ENCODE measurements at regions not wholly inside any gene's neighbourhood (a gene's known extent, or its start where the extent isn't known, plus 50 kb on each side); places are given as distances from the start of the nearest gene placed in this dataset.

DNA sequence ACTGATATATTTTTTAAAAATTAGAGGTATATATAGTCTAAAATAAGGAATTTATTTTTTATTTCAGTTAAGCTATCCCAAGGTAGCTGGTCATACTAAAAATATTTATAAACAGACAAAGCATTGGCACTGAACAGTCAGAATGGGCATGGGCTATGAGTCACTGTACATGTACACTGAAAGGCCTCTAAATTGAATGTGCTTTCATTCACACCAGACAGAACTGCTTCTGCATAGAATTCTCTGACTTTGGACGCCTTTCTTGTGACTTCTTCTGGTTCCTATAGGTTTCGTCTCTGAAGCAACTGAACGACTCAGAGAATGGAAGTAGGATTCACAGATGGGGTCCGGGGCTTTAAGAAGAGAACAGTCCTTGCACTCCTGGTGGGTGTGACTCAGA, 394.8 kb upstream of the MEF2C start:
- no CpG with 5 or more reads among the region's 4 CpGs for WGBS, 2 donors (ENCODE audit: extremely low coverage in 2 of 2, insufficient read length in 2 of 2, insufficient replicate concordance in 1 of 2)
- H2BK12ac ChIP-seq (ENCODE audit: low read length) = no peak overlapping the region
- H3K79me1 ChIP-seq (ENCODE audit: low read depth, low read length) = no peaks in the 10 kb centered on the region
- H3K4me3 ChIP-seq (ENCODE audit: low read length in 2 of 2) = no peak overlapping the region
- H3K23ac ChIP-seq (ENCODE audit: low read depth, low read length, poor library complexity) = no peak overlapping the region
- H3K9ac ChIP-seq (ENCODE audit: low read depth, low read length, poor library complexity) = no peak overlapping the region
- H3K4me1 ChIP-seq (ENCODE audit: control insufficient read depth in 2 of 2, insufficient read depth in 1 of 2, low read depth in 1 of 2, low read length in 2 of 2) = no peaks in the 10 kb centered on the region
- H2AK5ac ChIP-seq (ENCODE audit: low read depth, low read length) = no peak overlapping the region
- no peak overlapping the region for H4K91ac ChIP-seq (ENCODE audit: low read depth, low read length, poor library complexity)
- H2BK120ac ChIP-seq (ENCODE audit: low read depth, low read length) = no peak overlapping the region
- no peak overlapping the region for H3K4ac ChIP-seq (ENCODE audit: low read length)
- H3K9me3 ChIP-seq (replicated peaks in 1 of 2; ENCODE audit: control insufficient read depth in 2 of 2, insufficient read depth in 1 of 2, low read depth in 1 of 2, low read length in 2 of 2) = no peaks in the 10 kb centered on the region
- no peak overlapping the region for H3K18ac ChIP-seq (ENCODE audit: low read length)
- H3K4me2 ChIP-seq (ENCODE audit: insufficient read depth, low read length, poor library complexity, severe bottlenecking) = no peak overlapping the region
- no peak overlapping the region for H2BK5ac ChIP-seq (ENCODE audit: low read length)
- no peak for DNase-seq (ENCODE audit: low spot score)
- H3K27ac ChIP-seq (replicated peaks; ENCODE audit: low read length) = no peak overlapping the region
- H3K27me3 ChIP-seq (ENCODE audit: control insufficient read depth in 3 of 3, insufficient read depth in 3 of 3, low read depth in 1 of 3, low read length in 3 of 3) = no peaks in the 10 kb centered on the region
- peak overlapping the region; percentile 41 for H2AFZ ChIP-seq (ENCODE audit: low read length)
- no peak overlapping the region for H3K14ac ChIP-seq (ENCODE audit: low read length)
- no peak overlapping the region for H4K8ac ChIP-seq (ENCODE audit: low read depth, low read length)
- H2BK15ac ChIP-seq (ENCODE audit: low read length) = no peak overlapping the region
- no peaks in the 10 kb centered on the region for H3K36me3 ChIP-seq (replicated peaks in 1 of 2; ENCODE audit: control insufficient read depth in 2 of 2, insufficient read depth in 2 of 2, low read length in 2 of 2)

DNA sequence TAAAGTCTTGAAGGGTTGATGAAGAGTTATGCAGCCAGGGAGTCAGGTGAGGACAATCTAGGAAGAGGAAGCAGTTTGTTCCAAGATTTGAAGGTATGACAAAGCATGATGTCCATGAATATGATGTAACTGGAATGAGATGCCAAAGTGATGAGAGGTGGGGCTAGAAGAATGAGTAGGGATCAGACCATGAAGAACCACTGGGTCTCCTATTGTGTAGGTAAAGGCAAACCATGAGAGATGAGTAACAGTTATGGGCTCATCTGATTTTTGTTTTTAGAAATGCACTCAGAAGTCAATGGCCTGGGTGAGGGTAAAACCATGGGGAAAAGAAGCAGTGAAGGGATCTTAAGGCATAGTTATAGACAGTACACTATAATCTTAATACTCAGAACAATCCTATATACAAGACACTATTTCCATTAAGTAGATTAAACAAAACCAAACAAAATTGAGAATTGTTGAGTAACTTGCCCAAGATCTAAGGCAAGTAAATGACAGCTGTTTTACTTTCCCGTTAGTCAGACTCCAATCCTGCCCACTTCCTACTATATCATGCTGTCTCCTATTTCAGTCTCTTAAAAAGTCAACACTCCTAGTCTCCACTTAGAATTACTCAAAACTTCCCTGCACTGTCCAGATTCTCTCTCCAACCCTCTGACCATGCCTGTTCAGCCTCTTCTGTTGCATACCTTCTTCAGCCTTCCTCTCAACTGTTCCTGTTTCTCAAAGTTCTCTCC, 393.8 kb upstream of the MEF2C start:
- Histone ChIP-seq H3K4me1 (ENCODE audit: control insufficient read depth in 2 of 2, insufficient read depth in 1 of 2, low read depth in 1 of 2, low read length in 2 of 2) (peaks cover 0 to 4% of the 10 kb centered on the region in 2 donors), H3K9me3 (replicated peaks in 1 of 2; ENCODE audit: control insufficient read depth in 2 of 2, insufficient read depth in 1 of 2, low read depth in 1 of 2, low read length in 2 of 2) (no peaks in the 10 kb centered on the region), H4K8ac (ENCODE audit: low read depth, low read length) (no peak overlapping the region), H2AK5ac (ENCODE audit: low read depth, low read length) (no peak overlapping the region), H3K36me3 (replicated peaks in 1 of 2; ENCODE audit: control insufficient read depth in 2 of 2, insufficient read depth in 2 of 2, low read length in 2 of 2) (no peaks in the 10 kb centered on the region), H3K4me2 (ENCODE audit: insufficient read depth, low read length, poor library complexity, severe bottlenecking) (no peak overlapping the region), H2BK120ac (ENCODE audit: low read depth, low read length) (no peak overlapping the region), H3K79me1 (ENCODE audit: low read depth, low read length) (no peaks in the 10 kb centered on the region), H3K18ac (ENCODE audit: low read length) (no peak overlapping the region), H2AFZ (ENCODE audit: low read length) (no peak overlapping the region), H2BK5ac (ENCODE audit: low read length) (no peak overlapping the region), H3K27me3 (ENCODE audit: control insufficient read depth in 3 of 3, insufficient read depth in 3 of 3, low read depth in 1 of 3, low read length in 3 of 3) (no peaks in the 10 kb centered on the region), H3K23ac (ENCODE audit: low read depth, low read length, poor library complexity) (no peak overlapping the region), H3K27ac (replicated peaks; ENCODE audit: low read length) (no peak overlapping the region), H3K14ac (ENCODE audit: low read length) (no peak overlapping the region), H3K4ac (ENCODE audit: low read length) (no peak overlapping the region), H2BK12ac (ENCODE audit: low read length) (no peak overlapping the region), H3K4me3 (ENCODE audit: low read length in 2 of 2) (no peak overlapping the region), H4K91ac (ENCODE audit: low read depth, low read length, poor library complexity) (no peak overlapping the region), H2BK15ac (ENCODE audit: low read length) (no peak overlapping the region), H3K9ac (ENCODE audit: low read depth, low read length, poor library complexity) (no peak overlapping the region)
- DNase-seq (ENCODE audit: low spot score) = no peak
- WGBS, 2 donors (ENCODE audit: extremely low coverage in 2 of 2, insufficient read length in 2 of 2, insufficient replicate concordance in 1 of 2) = no CpG with 5 or more reads among the region's 1 CpG

DNA sequence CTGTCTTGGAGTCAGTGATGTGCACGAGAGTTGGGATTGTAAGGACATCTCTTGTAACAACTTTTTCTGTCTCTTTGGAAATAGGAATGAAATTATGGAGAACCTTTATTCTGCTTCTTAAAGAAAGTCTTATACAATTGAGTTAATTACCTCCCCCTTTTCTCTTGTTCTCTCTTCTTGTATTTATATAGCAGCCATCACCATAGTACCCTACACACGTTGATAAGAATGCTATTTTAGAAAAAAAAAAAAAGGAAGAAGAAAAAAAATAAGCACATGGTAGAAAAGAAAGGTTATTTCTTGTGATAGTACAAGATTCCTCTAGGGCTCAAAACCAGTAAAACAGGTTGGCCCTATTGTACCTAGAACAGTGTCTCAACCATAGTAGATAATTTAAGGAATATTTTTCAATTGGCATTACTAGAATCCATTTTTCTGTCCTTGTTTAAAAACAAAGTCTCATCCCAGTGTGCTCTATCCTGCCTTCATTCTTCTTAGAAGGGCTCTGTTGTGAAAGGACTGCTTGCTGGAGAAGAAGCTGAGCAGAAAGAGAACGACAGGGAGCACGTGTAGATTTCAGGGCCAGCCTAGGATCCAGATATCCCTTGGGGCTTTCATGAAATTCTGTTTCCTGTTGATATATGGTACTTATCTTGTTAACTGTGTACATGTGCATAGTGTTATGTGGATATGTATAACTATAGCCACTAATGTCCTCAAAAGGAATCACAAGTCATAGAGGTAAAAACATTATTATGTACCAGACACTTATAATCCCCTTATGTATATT, 392.3 kb upstream of the MEF2C start:
- Histone ChIP-seq H3K9me3 (replicated peaks in 1 of 2; ENCODE audit: control insufficient read depth in 2 of 2, insufficient read depth in 1 of 2, low read depth in 1 of 2, low read length in 2 of 2) (no peaks in the 10 kb centered on the region), H3K79me1 (ENCODE audit: low read depth, low read length) (no peaks in the 10 kb centered on the region), H3K9ac (ENCODE audit: low read depth, low read length, poor library complexity) (no peak overlapping the region), H3K36me3 (replicated peaks in 1 of 2; ENCODE audit: control insufficient read depth in 2 of 2, insufficient read depth in 2 of 2, low read length in 2 of 2) (no peaks in the 10 kb centered on the region), H2BK5ac (ENCODE audit: low read length) (no peak overlapping the region), H3K27me3 (ENCODE audit: control insufficient read depth in 3 of 3, insufficient read depth in 3 of 3, low read depth in 1 of 3, low read length in 3 of 3) (no peaks in the 10 kb centered on the region), H2BK12ac (ENCODE audit: low read length) (no peak overlapping the region), H3K4me3 (ENCODE audit: low read length in 2 of 2) (no peak overlapping the region), H2AFZ (ENCODE audit: low read length) (peak overlapping the region; percentile 13), H3K23ac (ENCODE audit: low read depth, low read length, poor library complexity) (no peak overlapping the region), H3K14ac (ENCODE audit: low read length) (no peak overlapping the region), H3K4ac (ENCODE audit: low read length) (no peak overlapping the region), H4K91ac (ENCODE audit: low read depth, low read length, poor library complexity) (no peak overlapping the region), H2AK5ac (ENCODE audit: low read depth, low read length) (no peak overlapping the region), H3K4me1 (ENCODE audit: control insufficient read depth in 2 of 2, insufficient read depth in 1 of 2, low read depth in 1 of 2, low read length in 2 of 2) (peaks cover 0 to 4% of the 10 kb centered on the region in 2 donors), H4K8ac (ENCODE audit: low read depth, low read length) (no peak overlapping the region), H3K18ac (ENCODE audit: low read length) (no peak overlapping the region), H3K27ac (replicated peaks; ENCODE audit: low read length) (no peak overlapping the region), H2BK15ac (ENCODE audit: low read length) (no peak overlapping the region), H2BK120ac (ENCODE audit: low read depth, low read length) (no peak overlapping the region), H3K4me2 (ENCODE audit: insufficient read depth, low read length, poor library complexity, severe bottlenecking) (no peak overlapping the region)
- DNase-seq (ENCODE audit: low spot score) = no peak
- WGBS, 2 donors (ENCODE audit: extremely low coverage in 2 of 2, insufficient read length in 2 of 2, insufficient replicate concordance in 1 of 2) = no CpG with 5 or more reads among the region's 4 CpGs

DNA sequence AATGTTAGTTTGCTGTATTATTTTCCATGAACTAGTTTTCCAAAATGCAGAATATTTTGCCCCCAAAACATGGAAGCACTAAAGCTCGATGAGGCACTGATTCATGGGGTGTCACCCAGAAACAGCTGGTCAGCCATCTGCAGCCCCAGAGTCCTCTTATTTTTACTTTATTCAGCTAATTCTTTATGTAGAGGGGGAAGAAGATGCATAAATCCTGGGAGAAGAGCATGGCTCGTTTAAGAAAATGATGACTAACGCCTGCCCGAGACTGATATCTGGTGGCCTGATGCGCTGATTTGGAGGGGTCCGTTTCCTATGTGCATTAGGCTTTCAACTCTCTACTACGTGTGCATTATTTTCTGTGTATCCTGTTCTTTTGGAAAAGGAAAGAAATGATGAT, 390.3 kb upstream of the MEF2C start:
- no peak overlapping the region for H2BK15ac ChIP-seq (ENCODE audit: low read length)
- no peaks in the 10 kb centered on the region for H3K36me3 ChIP-seq (replicated peaks in 1 of 2; ENCODE audit: control insufficient read depth in 2 of 2, insufficient read depth in 2 of 2, low read length in 2 of 2)
- no peak overlapping the region for H4K91ac ChIP-seq (ENCODE audit: low read depth, low read length, poor library complexity)
- DNase-seq (ENCODE audit: low spot score) = no peak
- no peak overlapping the region for H3K27ac ChIP-seq (replicated peaks; ENCODE audit: low read length)
- no peak overlapping the region for H2AK5ac ChIP-seq (ENCODE audit: low read depth, low read length)
- H3K4me2 ChIP-seq (ENCODE audit: insufficient read depth, low read length, poor library complexity, severe bottlenecking) = no peak overlapping the region
- peaks cover 0 to 4% of the 10 kb centered on the region in 2 donors for H3K4me1 ChIP-seq (ENCODE audit: control insufficient read depth in 2 of 2, insufficient read depth in 1 of 2, low read depth in 1 of 2, low read length in 2 of 2)
- H2BK5ac ChIP-seq (ENCODE audit: low read length) = no peak overlapping the region
- no peak overlapping the region for H4K8ac ChIP-seq (ENCODE audit: low read depth, low read length)
- no peak overlapping the region for H3K23ac ChIP-seq (ENCODE audit: low read depth, low read length, poor library complexity)
- no peak overlapping the region for H3K4me3 ChIP-seq (ENCODE audit: low read length in 2 of 2)
- no CpG with 5 or more reads among the region's 7 CpGs for WGBS, 2 donors (ENCODE audit: extremely low coverage in 2 of 2, insufficient read length in 2 of 2, insufficient replicate concordance in 1 of 2)
- H3K18ac ChIP-seq (ENCODE audit: low read length) = no peak overlapping the region
- H2AFZ ChIP-seq (ENCODE audit: low read length) = no peak overlapping the region
- H3K79me1 ChIP-seq (ENCODE audit: low read depth, low read length) = no peaks in the 10 kb centered on the region
- no peak overlapping the region for H2BK12ac ChIP-seq (ENCODE audit: low read length)
- no peaks in the 10 kb centered on the region for H3K27me3 ChIP-seq (ENCODE audit: control insufficient read depth in 3 of 3, insufficient read depth in 3 of 3, low read depth in 1 of 3, low read length in 3 of 3)
- H3K14ac ChIP-seq (ENCODE audit: low read length) = no peak overlapping the region
- H3K4ac ChIP-seq (ENCODE audit: low read length) = no peak overlapping the region
- no peak overlapping the region for H2BK120ac ChIP-seq (ENCODE audit: low read depth, low read length)
- H3K9me3 ChIP-seq (replicated peaks in 1 of 2; ENCODE audit: control insufficient read depth in 2 of 2, insufficient read depth in 1 of 2, low read depth in 1 of 2, low read length in 2 of 2) = no peaks in the 10 kb centered on the region
- no peak overlapping the region for H3K9ac ChIP-seq (ENCODE audit: low read depth, low read length, poor library complexity)

Measured in neuronal stem cell (in vitro differentiated cells).